COLO668 (cell line): ENCODE measurements at regions not wholly inside any gene's neighbourhood (a gene's known extent, or its start where the extent isn't known, plus 50 kb on each side); places are given as distances from the start of the nearest gene placed in this dataset.

ENCODE experiments used
- DNase-seq: peaks from one replicate; lab custom pipeline; 2025; ENCODE audit not compliant: unreplicated experiment; lab: John Stamatoyannopoulos, UW

DNA sequence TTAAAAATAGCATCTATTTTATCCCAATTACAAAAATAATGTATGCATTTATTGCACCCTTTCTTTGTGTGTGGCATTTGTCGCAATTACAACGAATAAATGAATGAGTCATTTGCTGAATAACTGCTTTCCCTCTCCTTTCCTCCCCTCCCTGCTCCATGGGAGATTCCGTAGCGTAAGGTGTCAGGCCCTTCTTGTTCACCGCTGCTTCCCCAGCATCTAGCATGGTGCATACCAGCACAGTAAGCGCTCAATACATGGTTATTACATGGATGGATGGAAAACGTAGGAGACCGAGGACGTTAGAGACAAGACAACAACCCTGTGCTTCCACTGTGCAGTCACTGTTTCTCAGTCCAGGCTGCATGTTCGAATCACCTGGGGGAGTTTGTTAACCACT lies 336.0 kb upstream of the EEF2KMT start:
- no peak for DNase-seq

DNA sequence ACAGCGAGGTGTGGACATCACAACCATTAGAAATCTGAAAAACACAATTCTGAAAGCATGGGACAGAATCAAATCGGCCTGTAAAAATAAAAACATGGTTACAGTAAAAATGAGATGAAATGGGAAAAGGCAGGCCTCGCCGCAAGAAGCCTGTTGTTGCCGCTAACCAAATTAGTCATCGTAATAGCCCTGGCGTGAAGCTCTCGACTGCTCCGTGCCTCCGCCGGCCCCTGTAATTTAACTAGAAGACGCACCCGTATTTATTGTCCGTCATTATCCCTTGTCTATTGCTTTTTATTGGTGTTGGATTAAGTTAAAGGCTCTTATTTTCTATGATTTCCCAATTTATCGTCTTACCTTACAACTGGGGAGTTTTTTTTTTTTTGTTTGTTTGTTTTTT lies 334.6 kb upstream of the EEF2KMT start:
- DNase-seq = no peak

DNA sequence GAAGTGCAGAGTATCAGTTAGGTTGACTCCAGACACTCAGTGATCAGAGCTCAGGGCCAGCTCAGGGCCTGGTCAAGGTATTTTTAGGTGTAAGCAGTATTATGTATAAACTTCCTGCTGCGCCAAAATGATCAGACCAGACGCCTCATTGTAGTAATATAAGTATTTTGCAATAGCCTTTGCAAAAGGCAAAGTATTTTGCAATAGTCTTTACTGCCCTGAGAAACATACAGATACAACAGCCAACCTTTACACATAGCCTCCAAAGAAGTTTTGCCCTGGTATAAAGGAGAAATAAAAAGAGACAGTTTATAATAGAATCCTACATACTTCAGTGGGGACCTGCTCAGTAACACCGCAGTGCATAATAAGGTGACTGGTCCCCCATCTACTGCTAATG lies 333.0 kb upstream of the EEF2KMT start:
- DNase-seq = no peak

DNA sequence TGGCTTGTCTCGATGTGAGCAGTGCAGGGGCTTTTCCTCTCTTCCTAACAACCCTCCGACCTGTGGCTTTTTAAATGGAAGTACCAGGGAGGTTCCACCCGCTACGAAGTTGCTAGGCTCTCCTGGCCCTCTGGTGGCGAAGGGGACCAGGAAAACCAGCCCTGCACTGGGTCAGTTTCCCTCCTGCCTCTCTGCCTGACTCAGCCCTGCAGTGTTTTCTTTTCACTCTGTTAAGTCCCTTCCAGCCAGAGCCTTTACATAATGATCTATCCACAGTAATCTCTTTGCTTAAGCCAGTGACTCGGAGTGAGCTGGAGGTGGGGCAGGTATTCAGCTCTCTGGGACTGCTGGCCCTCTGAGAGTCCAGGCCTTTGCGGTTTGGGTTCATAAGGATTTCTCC lies 331.3 kb upstream of the EEF2KMT start:
- DNase-seq = no peak

DNA sequence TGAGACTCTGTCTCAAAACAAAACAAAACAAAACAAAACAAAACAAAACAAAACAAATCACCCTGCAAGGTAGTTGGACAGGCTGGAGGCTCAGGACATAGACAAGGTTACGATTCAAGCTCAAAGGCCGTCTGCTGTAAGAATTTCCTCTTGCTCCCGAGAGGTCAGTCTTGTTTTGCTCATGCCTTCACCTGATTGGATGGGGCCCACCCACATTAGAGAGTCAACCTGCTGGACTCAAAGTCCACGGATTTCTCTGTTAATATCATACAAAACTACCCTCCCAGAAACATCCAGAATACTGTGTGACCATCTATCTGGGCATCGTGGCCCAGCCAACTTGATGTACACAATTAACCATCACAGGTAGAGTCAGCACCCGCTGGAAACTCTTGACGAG lies 330.0 kb upstream of the EEF2KMT start:
- DNase-seq = no peak

DNA sequence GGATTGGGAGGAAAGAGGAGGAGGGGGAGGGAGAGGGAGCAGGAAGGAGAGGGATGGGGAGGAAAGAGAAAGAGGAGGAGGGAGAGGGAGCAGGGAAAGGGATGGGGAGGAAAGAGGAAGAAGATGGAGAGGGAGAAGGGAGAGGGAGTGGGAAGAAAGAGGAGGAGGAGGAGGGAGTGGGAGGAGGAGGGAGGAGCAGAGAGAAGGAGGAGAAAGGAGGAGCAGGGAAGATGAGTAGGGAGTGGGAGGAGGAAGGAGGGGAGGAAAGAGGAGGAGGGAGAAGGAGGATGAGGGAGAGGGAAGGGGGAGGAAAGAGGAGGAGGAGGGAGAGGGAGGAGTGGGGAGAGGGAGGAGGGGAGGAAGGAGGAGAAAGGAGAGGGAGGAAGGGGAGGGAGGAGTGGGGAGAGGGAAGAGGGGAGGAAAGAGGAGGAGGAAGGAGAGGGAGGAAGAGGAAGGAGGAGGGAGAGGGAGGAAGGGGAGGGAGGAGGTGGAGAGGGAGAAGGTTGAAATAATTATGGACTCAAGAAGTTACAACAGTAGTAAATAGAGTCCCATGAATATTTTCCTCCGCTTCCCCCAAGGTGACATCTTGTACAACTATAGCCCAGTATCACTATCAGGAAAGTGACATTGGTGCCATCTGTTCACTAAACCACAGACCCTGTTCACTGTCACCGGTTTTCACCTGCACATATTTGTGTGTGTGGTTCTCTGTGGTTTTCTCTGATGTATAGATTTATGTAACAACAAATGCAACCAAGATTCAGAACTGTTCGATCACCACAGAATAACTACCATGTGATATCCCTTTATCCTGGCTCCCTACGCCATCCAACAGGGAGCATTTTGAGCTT lies 325.3 kb upstream of the EEF2KMT start:
- DNase-seq = no peak

DNA sequence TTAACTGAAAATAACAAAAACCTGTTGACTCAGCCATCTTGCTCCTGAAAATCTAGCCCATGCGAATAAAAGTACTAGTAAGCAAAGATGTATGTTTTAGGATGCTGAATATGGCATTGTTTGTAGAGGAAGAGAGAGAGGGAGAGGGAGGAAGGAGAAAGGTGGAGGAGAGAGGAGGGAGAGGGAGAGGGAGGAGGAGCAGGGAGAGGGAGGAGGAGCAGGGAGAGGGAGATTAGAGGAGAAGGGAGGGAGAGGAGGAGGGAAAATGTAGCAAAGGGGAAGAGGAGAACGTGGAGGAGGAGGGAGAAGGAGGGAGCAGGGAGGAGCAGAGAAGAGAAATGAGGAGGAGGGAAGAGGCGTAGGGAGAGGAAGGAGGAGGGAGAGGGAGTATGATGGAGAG lies 324.5 kb upstream of the EEF2KMT start:
- DNase-seq = no peak

DNA sequence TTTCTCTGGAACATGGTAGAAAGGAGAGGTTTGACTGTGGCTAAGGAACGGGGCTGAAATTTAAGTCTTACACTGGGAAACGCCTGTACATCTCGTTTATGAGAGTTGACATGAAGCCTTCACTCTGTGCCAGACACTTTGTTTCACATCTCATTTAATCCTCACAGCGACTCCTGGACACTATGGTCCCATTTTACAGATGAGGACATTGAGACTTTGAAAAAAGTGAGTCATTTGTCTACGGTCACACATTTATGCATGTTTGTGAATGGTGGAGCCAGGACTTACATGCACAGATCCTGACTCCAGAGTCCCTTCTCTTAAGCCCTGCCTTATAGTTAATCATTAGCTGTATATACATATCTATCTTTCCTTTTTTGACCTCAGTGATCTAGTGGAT lies 318.4 kb upstream of the EEF2KMT start:
- DNase-seq = no peak

DNA sequence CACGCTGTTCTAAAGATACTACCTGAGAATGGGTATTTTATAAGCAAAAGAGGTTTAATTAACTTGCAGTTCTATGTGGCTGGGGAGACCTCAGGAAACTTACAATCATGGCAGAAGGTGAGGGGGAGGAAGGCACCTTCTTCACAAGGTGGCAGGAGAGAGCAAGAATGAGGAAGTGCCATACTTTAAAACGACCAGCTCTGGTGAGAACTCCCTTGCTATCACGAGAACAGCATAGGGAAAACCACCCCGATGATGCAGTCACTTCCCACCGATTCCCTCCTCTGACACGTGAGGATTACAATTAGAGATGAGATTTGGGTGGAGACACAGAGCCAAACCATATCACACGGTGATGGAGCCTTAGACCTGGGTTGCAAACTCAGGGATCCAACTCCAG lies 317.5 kb upstream of the EEF2KMT start:
- DNase-seq = no peak

DNA sequence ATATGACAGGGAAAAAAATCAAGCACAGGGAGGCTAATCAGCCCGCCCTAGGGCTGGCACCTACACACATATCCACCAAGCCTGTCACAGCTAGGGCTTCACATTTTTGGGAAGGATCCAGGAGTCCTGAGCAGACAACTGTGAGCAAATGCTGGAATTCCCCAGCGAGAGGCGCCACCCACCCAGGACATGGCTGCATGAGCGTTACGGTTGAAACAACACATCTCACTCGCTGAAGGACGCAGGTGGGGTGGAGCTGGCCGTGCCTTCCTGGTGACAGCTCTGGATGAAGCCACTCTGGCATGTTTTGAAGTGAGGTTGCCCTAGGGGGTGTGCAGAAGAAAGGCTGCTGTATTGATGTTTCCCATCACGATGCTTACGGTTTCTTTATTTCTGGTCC lies 315.1 kb upstream of the EEF2KMT start:
- DNase-seq = no peak

DNA sequence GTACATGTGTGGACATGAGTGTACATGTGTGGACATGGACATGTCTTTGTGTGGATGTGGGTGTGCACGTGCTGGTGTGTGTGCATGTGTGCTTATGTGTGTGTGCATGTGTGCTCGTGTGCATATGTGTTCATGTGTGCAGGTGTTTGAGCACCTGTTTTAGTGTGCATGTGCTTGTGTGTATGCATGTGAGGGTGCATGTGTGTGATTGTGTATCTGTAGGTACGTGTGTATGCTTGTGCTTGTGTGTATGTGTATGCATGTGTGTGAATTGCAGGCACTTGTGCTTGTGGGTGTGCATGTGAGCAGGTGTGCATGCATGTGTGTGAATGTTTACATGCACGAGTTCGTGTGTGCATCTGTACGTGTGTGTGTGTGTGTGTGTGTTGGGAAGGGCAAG lies 300.6 kb upstream of the EEF2KMT start:
- DNase-seq = no peak

DNA sequence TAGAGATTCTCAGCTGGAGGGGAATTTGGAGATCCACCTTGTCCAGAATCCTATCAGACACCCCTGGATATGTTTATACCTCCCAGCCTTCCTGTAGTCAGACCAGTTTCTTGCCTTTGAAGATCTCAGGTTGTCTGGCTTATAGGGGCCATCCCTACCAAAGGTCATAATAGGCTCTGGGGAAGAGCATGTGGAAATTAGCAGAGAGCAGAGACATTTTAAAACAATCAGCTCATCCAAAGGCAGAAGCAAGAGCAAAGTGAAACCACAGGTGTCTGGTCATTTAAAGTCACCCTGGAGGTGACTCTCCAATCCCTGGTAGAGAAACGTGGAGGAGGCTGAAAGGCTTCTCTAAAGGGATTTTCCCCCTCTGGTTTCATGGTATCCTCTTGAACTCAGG lies 299.3 kb upstream of the EEF2KMT start:
- DNase-seq = no peak

DNA sequence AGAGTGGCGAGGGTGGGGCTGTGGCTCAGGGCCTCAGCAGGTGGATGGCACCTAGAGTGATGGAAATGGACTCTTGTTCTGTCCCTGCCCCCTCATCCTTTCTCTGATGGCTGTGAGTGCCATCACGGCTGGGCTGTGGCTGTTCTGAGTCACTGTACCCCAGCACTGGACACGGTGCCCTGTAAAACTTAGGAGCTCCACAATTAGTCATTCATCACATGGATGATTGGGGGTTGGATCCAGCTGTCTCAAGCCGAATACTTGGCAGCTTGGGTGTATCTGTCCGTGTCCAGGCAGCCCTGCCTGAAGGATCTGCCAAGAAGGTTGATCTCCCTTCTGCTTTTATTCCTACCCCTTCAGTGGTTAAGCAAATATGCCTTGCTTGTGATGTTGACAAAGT lies 295.5 kb upstream of the EEF2KMT start:
- DNase-seq = no peak

DNA sequence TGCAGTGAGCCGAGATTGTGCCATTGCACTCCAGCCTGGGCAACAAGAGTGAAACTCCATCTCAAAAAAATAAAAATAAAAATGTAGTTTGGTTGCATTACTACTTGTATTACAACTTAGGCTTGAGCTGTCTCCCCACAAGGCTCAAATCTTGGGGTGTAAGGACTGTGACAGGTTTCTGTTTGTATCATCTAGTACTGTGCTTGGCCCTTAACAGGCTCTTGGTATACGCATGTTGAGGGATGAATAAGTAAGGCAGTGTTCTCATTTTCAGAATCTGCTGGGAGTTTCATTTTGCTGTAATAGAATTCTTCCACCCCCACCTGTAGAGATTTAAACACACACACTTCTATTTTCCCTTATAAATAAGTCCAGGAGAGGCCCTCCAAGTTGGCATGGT lies 289.4 kb upstream of the EEF2KMT start:
- DNase-seq = no peak

DNA sequence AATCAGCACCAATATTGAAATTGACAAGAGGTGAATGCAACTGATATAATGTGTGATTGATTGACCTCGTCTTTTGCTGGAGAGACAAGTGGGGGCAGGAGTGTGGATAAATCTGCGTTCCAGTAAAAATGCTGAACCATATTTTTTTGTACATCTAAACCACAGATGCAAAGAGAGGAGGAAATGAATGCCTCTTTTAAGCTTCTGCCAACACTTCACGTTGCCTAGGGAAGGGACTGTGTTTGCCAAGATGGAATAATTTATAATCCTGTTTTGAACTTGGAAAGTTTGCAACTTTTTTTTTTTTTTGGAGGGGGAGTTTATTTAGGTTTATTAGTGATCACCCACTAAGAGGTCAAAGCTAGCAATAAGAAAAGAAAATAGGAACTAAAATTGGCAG lies 288.2 kb upstream of the EEF2KMT start:
- DNase-seq = no peak

DNA sequence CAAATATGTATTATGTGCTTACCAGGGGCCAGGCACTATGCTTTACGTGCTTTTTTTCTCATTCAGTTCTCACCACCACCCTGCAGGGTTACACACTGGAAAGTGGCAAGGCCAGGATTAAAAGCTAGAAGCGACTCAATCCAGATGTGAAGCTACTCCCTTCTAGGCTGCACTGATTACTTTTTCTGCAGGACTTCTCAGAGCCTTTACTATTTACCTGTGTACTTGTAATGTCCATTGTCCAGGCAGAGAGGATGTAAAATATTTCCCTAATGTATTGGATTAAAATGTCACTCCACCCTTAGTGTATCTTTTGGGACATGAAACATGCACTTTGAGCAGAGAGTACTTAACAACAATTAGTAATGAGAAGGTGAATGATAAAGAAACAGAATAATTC lies 287.5 kb upstream of the EEF2KMT start:
- DNase-seq = no peak

DNA sequence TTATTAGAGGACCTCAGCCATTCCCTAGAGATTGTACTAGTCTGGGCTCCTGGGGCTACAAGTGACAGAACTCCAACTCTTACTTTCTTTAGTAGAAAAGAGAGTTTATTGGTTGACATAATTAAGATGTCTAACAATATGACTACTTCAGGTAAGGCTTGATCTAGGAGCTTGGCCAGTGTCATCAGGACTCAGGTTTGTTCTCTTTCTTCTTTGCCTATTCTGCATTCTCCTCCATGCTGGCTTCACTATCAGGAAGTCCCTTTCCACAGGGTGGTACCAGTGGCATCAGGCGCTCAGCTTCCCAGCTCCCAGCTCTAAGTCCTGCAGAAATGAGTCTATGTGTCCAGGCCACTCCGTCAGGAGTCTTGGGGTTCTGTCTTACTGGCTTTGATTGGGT lies 286.1 kb upstream of the EEF2KMT start:
- no peak for DNase-seq

DNA sequence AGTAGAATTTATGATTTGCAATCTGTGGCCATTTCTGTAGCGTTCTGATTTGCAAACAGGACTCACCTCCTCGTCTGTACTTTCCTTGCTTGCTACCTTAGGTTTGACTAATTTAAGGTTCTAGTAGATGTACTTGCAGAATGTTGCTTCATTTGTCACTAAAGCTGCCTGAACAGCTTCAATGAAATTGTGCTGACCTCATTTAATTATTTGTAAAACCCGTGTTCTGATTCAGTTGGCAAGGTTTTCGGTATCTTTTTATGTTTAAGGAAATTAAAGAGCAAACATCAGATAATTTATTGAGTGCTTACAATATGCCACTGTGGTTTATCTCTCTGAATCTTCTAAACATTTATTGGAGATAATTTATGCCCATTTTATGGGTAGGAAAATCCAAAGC lies 284.9 kb upstream of the EEF2KMT start:
- DNase-seq = no peak

DNA sequence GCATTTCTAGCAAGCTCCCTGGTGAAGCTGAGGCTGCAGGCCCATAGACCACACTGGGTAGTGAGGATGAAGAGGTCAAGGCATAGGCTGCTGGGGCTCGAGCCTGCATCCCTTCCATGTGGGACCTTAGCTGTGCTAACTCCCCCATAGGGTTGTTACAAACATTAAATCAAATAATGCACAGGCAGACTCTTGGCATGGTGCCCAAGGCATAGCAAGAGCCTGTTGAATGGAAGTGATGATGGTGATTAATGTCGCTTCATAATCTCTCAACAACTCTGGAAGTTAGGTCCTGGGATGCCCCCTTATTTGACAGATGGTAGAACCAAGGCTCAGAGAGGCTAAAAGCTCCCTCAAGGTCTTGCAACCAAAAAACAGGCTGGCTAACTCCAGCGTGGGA lies 283.9 kb upstream of the EEF2KMT start:
- DNase-seq = no peak

DNA sequence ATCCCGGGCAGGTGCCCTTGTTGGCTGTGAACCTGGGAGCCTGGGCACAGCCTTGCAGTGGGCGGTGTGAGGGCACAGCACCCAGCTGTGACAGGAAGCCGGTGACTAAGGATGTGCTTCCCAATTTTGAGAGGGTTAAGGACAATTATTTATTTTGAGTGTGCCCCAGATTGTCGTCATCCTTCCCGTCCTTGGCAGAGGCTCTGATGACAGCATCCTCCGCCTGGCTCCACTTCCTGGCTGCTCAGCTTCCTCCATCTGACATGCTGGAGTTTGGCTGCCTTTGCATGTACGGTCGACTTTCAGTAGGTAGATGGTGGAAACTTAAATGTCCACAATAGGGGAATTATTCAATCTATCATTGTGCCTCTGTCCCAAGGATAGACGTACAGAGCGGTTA lies 282.4 kb upstream of the EEF2KMT start:
- no peak for DNase-seq

DNA sequence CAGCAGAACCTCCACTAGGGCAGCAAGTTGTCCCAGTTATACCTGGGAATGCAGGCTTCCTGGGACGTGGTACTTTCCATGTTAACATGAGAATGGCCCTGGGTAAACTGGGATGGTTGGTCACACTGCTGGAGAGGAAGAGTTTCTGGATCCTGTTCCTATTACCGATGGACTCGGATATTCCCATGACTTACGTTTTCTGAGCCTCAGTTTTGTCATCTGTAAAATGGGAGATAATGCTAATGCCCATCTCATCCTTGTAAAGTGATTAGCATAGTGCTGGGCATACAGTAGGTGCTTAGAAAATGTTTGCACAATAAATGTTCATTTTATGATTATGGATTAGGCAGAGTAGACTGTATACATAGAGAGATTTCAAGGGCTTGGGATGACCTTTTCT lies 280.9 kb upstream of the EEF2KMT start:
- DNase-seq = no peak

DNA sequence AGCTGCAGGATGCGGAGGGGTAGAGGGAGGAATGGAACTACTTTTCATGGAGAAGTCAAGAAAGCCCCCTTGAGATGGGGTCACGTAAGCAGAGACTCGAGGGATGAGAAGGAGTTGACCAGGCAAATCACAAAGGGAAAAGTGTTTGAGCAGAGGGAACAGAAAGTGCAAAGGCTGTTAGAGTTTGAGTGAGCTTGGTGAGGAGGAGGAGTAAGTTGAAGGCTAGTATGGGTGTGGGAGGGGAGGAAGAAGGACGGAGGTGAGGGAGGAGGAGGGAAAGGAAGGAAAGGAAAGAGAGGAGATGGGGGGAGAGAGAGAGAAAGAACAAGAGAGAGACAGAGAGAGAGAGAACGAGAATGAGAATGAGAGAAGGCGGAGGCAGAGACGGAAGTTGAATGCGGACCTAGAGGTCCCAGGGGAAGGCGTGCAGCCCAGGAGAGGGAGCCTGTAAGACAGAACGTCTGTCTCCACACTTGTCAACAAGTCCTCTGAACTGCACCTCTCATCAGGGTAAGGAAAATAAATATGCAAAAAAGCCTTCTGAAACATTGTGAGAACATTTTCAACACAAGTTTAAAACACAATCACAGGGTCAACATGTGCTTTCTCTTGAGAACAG lies 279.8 kb upstream of the EEF2KMT start:
- DNase-seq = no peak

DNA sequence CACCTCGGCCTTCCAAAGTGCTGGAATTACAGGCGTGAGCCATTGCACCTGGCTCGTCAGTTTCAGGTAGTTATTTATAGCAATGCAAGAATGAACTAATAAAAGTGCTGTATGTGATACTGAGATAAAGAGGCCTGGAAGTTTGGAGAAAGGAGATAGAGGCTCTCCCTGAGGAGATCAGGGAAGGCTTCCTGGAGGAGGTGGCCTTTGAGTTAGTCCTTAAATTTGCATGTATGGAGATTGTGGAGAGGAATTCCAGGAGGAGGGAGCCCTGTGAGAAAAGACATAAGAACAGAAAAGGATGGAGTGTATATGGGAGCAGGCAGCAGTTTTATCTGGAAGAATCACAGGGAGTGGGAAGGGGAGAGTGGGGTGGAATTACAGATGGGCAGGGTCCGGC lies 276.6 kb upstream of the EEF2KMT start:
- DNase-seq = no peak
